Gastroesophageal sphincter (tissue), 4 donors: ENCODE measurements at regions not wholly inside any gene's neighbourhood (a gene's known extent, or its start where the extent isn't known, plus 50 kb on each side); places are given as distances from the start of the nearest gene placed in this dataset.

Experiments
- ATAC-seq: fragments of 150-250 bp; one replicate; pipeline ENCODE4 v1.9.1; 2016; ENCODE audit warnings: mild to moderate bottlenecking, moderate library complexity
- H3K27ac ChIP-seq, 4 donors: fragments of 200-600 bp; sonication (generic) in 3 of 4; 1 replicate in 3 of 4; 2 replicates in 1 of 4; pipeline ENCODE4 v1.5.1; 2016 to 2019
- H3K27me3 ChIP-seq: fragments of 200-600 bp; sonication (generic); one replicate; pipeline ENCODE4 v1.5.1; 2019
- H3K36me3 ChIP-seq, 2 donors: fragments of 200-600 bp; sonication (generic); one replicate each; pipeline ENCODE4 v1.5.1; 2019; ENCODE audit warnings: control low read depth in 1 of 2
- H3K4me1 ChIP-seq, 3 donors: fragments of 200-600 bp; sonication (generic); 1 replicate in 2 of 3; 2 replicates in 1 of 3; pipeline ENCODE4 v1.5.1; 2016 to 2019; ENCODE audit warnings: control low read depth in 2 of 3
- H3K4me3 ChIP-seq, 2 donors: fragments of 200-600 bp; sonication (generic); one replicate each; pipeline ENCODE4 v1.5.1; 2019; ENCODE audit warnings: mild to moderate bottlenecking in 1 of 2, moderate library complexity in 1 of 2
- H3K9me3 ChIP-seq, 3 donors: fragments of 200-600 bp; sonication (generic); one replicate each; pipeline ENCODE4 v1.5.1; 2017 to 2019; ENCODE audit warnings: control low read depth in 2 of 3
- EP300 ChIP-seq: sonication (generic); formaldehyde crosslinking; IDR thresholded peaks from one replicate; pipeline ENCODE4 v1.6.1; 2017; ENCODE audit warnings: antibody characterized with exemption, mild to moderate bottlenecking
- POLR2A ChIP-seq, 2 donors: fragments of 450-650 bp; IDR thresholded peaks; one replicate each; pipeline ENCODE4 v1.6.1; 2017; ENCODE audit warnings: antibody characterized with exemption in 2 of 2, mild to moderate bottlenecking in 2 of 2, moderate library complexity in 1 of 2
- POLR2AphosphoS5 ChIP-seq: sonication (generic); formaldehyde crosslinking; IDR thresholded peaks from one replicate; pipeline ENCODE4 v1.6.1; 2017; ENCODE audit warnings: antibody characterized with exemption
- WGBS, 2 donors: methylation state at CpG; one replicate each; pipeline ENCODE4 v1.1.5; 2018; ENCODE audit warnings: low coverage in 1 of 2; 5-methylcytosine and 5-hydroxymethylcytosine counted together
- TF ChIP-seq, protein P1 (sequence below), 4 experiments: fragments of 200-600 bp in 2 of 4; fragments of 450-650 bp in 2 of 4; sonication (generic) in 1 of 4; IDR thresholded peaks; one replicate each; pipeline ENCODE4 v1.5.1; 2017 to 2019; ENCODE audit warnings: antibody characterized with exemption in 4 of 4, mild to moderate bottlenecking in 2 of 4, moderate library complexity in 2 of 4

DNA sequence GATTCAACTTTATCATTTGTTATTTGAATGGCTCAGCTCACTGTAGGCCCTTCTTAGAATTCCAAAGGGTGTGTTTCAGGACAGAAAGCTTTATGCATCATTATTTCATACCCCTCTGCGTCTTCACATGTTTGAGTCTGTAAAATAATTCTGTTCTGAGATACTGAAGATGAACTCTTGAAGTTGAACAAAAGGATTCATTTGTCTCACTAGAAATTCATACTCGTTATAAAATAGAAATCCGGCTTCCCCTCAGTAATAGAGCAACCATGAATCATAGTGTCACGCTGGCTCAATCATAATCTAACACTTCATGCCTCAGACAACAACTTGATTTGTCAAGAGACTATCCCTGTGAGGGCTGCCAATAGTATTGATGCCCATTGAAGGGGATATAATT is 1015.4 kb upstream of the SEMA6D start:
- no peaks in the 10 kb centered on the region for H3K27me3 ChIP-seq
- no peaks in the 10 kb centered on the region for H3K4me1 ChIP-seq
- H3K27ac ChIP-seq: no peak overlapping the region
- no peaks in the 10 kb centered on the region for H3K9me3 ChIP-seq
- no peaks in the 10 kb centered on the region for H3K36me3 ChIP-seq
- no peak for ATAC-seq
- 73 to 83% methylated on average over 4 of the region's 4 CpGs for WGBS, 2 donors
- no peak overlapping the region for H3K4me3 ChIP-seq
- no peak for TF ChIP-seq EP300
- no peak for TF ChIP-seq POLR2AphosphoS5
- TF ChIP-seq POLR2A (IDR thresholded peaks at IDR 0.05): no peak

DNA sequence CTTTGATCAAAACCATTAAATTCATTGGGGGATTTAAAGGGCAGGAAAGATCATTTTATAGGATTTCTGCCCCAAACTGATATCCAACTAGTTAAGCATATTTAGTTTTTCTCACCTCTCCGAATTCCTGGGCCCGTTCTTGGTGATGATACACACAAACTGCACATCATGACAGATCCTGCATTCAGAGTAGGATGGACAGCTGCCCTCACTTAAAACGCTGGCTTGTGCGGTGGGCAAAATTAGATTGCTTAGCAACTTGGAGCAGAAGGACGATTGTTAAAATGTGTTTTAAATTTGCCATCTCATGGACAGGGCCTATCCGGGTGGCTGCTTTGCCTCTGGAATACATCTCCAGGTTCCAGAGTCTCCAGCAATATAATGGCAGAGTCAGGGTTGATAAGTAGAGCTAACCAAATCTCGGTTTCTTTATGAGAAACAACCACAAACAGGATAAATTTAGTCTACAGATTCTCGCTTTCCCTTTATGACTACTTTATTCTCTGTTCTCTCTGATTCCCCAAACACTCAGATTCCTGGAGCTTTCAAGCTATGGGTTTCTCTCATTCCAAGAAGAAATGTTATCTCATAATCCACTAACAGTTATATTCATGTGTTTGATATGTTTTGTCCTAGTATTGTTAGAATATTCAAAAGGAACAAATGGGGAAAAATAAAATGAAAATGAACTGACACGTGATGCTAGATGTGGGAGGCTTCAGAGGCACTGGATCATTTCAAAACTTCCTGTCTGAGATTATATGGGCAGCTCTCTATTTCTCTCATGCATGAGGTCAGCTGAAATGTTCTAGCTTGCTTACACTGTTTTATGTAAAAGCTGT is 1014.1 kb upstream of the SEMA6D start:
- no peak overlapping the region for H3K27ac ChIP-seq
- WGBS, 2 donors: 66 to 69% methylated on average over 8 to 9 of the region's 9 CpGs
- TF ChIP-seq POLR2AphosphoS5 (no peak), POLR2A (IDR thresholded peaks at IDR 0.05) (no peak), EP300 (no peak)
- TF ChIP-seq, protein P1, sequence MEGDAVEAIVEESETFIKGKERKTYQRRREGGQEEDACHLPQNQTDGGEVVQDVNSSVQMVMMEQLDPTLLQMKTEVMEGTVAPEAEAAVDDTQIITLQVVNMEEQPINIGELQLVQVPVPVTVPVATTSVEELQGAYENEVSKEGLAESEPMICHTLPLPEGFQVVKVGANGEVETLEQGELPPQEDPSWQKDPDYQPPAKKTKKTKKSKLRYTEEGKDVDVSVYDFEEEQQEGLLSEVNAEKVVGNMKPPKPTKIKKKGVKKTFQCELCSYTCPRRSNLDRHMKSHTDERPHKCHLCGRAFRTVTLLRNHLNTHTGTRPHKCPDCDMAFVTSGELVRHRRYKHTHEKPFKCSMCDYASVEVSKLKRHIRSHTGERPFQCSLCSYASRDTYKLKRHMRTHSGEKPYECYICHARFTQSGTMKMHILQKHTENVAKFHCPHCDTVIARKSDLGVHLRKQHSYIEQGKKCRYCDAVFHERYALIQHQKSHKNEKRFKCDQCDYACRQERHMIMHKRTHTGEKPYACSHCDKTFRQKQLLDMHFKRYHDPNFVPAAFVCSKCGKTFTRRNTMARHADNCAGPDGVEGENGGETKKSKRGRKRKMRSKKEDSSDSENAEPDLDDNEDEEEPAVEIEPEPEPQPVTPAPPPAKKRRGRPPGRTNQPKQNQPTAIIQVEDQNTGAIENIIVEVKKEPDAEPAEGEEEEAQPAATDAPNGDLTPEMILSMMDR (IDR thresholded peaks at IDR 0.05): no peak

DNA sequence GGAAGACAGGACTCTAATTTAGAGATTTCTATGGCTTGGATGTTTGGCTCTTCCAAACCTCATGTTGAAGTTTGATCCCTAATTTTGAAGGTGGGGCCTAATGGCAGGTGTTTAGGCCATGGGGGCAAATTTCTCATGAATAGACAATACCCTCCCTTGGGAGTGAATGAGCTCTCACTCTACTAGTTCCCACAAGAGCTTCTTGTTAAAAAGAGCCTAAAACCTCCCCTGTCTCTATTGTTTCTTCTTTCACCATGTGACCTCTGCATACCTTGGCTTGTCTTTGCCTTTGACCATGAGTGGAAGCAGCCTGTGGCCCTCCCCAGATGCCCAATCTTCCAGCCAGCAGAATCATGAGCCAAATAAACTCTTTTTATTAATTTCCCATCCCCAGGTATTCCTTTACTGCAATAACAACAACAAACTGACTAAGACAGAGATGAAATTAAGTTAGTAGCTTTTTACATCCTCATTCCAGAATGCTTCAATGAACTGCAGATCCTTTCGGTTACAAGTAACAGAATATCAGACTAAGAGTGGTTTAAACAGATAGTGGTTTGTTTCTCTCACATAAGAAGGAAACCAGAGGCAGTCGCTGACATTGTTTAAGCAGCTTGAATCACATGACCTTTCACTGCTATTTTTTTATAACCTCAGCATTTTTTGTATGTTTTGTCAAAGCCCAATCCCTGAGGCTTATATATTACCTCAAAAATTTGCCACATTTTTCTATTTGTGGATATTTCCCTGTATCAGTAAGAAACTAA is 1013.3 kb upstream of the SEMA6D start:
- H3K4me1 ChIP-seq: no peaks in the 10 kb centered on the region
- H3K27me3 ChIP-seq: no peaks in the 10 kb centered on the region
- WGBS, 2 donors: 30 to 36% methylated on average over 2 of the region's 2 CpGs
- TF ChIP-seq POLR2A (IDR thresholded peaks at IDR 0.05): no peak
- no peak for TF ChIP-seq POLR2AphosphoS5
- TF ChIP-seq, protein P1 (IDR thresholded peaks at IDR 0.05): no peak
- no peak for TF ChIP-seq EP300
- H3K9me3 ChIP-seq: no peaks in the 10 kb centered on the region
- no peak overlapping the region for H3K27ac ChIP-seq
- no peak for ATAC-seq
- H3K4me3 ChIP-seq: no peak overlapping the region
- H3K36me3 ChIP-seq: no peaks in the 10 kb centered on the region

More for the DNA sequence above, 1014.1 kb upstream of the SEMA6D start:
- no peak for ATAC-seq
- Histone ChIP-seq H3K4me1 (no peaks in the 10 kb centered on the region), H3K27me3 (no peaks in the 10 kb centered on the region), H3K9me3 (no peaks in the 10 kb centered on the region), H3K36me3 (no peaks in the 10 kb centered on the region), H3K4me3 (no peak overlapping the region)

DNA sequence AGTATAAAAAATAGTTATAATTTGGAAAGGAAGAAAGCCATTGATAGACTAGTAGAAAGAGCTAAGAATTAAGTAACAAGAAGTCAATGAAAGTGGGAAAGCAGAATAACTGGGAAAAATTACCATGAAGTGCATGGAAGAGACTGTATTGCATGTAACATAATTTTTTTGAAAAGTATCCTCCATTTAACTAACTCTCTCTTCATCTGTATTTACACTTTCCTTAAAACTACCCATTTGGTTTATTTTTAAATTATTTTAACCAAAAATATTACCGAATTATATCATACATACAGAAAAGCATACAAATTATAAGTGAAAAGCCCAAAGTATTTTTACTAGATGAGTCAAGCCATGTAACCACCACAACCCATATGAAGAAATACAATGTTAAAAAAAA is 1009.9 kb upstream of the SEMA6D start:
- Histone ChIP-seq H3K27ac (no peak overlapping the region), H3K27me3 (no peaks in the 10 kb centered on the region), H3K4me1 (no peaks in the 10 kb centered on the region), H3K36me3 (no peaks in the 10 kb centered on the region), H3K4me3 (no peak overlapping the region), H3K9me3 (no peaks in the 10 kb centered on the region)
- TF ChIP-seq POLR2A (IDR thresholded peaks at IDR 0.05) (no peak), POLR2AphosphoS5 (no peak), EP300 (no peak)
- TF ChIP-seq, protein P1 (IDR thresholded peaks at IDR 0.05): no peak
- no peak for ATAC-seq
- WGBS, 2 donors: 93 to 100% methylated on average over 1 of the region's 1 CpG

DNA sequence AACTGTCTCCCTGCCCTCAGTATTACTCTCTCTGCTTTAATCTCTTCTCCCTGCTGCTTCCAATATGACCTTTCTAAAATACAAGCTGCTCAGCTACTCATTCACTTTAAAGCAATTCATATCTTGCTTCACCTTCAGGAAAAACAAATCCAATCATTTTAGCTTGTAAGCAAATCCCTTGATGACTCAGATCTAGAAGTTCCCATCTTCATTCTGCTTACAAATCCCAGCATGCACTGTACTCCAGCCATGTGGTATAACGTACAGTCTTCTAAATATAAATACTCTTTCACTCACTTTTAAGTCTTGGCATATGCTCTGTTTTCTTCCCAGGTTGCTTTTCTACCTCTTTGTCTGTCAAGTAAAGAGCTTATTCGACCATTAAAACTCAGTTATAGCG is 1009.1 kb upstream of the SEMA6D start:
- no peak for TF ChIP-seq POLR2A (IDR thresholded peaks at IDR 0.05)
- TF ChIP-seq, protein P1 (IDR thresholded peaks at IDR 0.05): no peak
- TF ChIP-seq POLR2AphosphoS5: no peak
- TF ChIP-seq EP300: no peak
- no peaks in the 10 kb centered on the region for H3K9me3 ChIP-seq
- no peak overlapping the region for H3K4me3 ChIP-seq
- WGBS, 2 donors: 34 to 37% methylated on average over 3 of the region's 3 CpGs
- H3K36me3 ChIP-seq: no peaks in the 10 kb centered on the region
- ATAC-seq: no peak
- H3K27me3 ChIP-seq: no peaks in the 10 kb centered on the region
- no peak overlapping the region for H3K27ac ChIP-seq
- H3K4me1 ChIP-seq: no peaks in the 10 kb centered on the region
